GM18520 (cell line): ENCODE measurements at regions not wholly inside any gene's neighbourhood (a gene's known extent, or its start where the extent isn't known, plus 50 kb on each side); places are given as distances from the start of the nearest gene placed in this dataset.
"Not testable (repeated sequence)": the region's sequence is repeated elsewhere in the genome, so short reads cannot be mapped to it uniquely, and the experiment has no call there.

Experiments used
- ATAC-seq: cut with Tn5 transposase; IDR thresholded peaks from one replicate; pipeline ENCODE4 v1.9.1; 2021; ENCODE audit not compliant: unreplicated experiment

- ATAC-seq = no peak
These were observed 178.7 kb downstream of the CHIC2 start for GRCh38 chr4:53885668-53886067.

GRCh38 chr4:53877096-53877495, 187.3 kb downstream of the CHIC2 start:
- not testable (repeated sequence) for ATAC-seq

DNA sequence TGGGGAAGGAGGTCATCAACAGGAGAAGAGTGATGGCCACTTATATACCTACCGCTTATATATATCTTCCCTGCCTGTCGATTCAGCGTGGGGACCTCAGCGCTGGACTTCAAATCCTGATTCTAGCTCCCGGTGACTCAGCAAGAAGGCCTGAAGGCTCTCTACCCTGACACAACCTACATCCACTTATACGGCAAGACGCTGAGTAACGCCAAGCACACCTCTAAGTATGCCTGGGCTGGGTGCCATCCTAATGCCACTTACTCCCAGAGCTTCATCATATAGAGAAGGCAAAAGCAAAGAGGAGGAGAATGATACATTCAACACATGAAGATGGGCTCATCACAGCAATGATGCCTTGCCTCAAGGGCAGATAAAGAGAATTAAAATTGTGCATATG, 198.3 kb downstream of the CHIC2 start:
- ATAC-seq = no peak

GRCh38 chr4:53865054-53865453, 199.4 kb downstream of the CHIC2 start:
- ATAC-seq = no peak

DNA sequence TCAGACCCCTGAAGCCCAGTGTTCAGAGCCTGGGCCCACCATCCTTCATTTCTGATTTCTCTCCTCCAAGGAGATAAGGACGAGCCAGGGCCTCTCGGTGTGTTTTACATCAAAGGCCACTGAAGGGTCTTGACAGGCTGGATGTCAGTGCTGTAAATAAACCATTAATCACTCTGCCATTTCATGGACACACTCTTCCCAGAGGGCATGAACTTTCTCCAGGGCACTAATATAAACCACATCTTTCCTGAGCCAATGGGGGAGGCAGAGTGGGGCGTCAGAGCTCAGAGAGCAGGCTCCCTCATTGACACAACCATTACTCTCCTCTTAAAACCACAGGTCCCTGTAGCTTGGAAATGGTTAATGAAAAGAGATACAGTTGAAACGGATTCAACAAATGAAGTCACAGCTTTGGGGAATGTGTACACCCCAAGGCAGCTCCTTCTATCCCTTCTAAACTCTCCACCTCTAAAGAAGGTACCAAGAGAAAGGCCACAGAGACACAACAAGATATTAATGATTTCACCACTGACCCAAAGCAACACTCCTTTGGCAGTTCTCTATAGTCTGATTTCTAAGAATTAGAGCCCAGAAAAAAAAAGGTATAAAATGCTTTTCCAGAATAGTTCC, 200.6 kb downstream of the CHIC2 start:
- ATAC-seq = no peak

DNA sequence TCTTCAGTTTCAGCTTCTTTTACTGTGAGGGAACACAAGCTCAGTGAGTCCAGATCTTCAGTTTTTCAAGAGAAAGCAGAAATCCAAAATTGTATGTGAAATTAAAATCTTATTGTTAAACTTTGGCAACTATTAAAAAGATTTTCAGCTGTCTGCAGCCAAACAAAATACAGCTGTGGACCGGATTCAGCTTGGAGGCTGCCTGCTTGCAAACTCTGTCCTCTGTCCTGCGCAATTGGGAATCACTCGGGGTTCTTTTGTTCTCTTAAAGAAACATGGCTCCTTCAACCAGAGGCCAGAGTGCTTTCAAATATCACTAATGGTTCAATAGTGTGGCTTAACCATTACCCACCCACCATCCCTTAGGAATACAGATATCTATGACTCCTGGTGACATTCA, 201.2 kb downstream of the CHIC2 start:
- no peak for ATAC-seq

- no peak for ATAC-seq
These were observed 202.4 kb downstream of the CHIC2 start for GRCh38 chr4:53861856-53862610.

- ATAC-seq = no peak
These were observed 205.1 kb downstream of the CHIC2 start for GRCh38 chr4:53859305-53859704.

DNA sequence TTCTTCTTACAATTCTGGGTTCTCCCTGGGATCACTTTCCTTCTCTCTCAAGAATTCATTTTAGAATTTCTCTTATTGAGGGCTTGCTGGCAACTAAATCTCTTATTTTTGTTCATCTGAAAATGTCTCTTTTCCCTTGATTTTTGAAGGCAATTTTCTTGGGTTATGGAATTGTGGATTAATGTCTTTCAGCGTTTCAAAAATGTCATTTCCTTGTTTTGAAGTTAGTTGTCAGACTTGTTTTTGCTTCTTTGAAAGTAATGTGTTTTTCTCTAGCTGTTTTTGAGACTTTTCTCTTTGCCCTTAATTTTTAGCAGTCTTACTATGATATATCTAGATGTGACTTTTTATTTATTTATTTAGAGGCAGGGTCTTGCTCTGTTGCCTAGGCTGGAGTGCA, 205.7 kb downstream of the CHIC2 start:
- no peak for ATAC-seq

DNA sequence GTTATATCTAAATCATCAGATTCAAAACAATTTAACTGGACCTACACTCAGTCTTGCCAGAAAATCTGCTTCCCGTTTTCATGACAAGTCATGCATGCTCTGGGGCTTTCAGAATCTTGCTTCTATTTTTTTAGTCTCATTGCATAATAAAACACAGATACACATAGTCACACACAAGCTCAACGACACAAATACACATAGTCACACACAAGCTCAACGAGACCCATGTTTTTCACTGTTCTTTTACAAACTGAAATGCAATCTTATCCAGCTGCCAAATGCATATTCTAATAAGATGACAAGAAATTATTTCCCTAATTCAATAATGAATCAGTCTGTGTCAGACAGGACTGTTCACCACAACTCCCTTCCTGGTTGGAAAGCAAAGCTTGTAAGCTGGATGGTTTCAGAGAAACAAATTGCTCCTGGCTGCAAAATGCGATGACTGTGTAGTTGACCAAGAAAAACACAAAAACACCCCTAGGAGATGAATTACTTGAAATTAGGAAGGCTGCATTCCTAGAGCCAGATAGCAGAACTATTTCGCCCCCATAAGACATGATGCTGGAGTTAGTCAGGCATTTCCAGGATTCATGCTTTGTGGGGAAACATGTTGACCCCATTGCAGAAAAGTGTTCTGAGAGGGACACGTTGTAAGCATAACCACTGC, 208.7 kb downstream of the CHIC2 start:
- no peak for ATAC-seq

DNA sequence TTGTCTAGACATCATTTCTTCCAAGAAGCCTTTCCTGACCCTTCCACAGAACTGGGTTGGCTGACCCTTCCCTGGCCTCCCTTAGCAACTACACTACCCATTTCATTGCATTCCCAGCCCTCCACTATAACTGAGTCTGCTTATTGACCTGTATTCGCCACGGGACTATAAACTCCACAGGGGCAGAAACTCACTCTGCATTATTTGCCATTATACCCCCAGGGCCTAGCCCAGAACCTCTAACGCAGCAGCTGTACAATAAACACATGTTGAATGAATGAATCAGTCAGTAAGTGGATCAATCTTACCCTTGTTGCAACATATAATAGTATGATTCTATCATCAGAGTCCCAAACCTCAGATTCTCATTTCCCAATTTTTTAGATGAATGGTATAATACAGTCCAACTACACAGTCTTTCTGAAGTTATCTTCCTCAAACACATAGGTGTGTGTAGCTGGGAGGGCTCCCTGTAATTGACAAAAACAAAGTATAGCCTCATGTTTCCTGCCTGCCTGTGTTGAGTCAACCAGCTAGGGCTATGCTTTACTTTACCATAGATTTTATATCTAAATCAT, 209.3 kb downstream of the CHIC2 start:
- no peak for ATAC-seq

- no peak for ATAC-seq
These were observed 212.1 kb downstream of the CHIC2 start for GRCh38 chr4:53852343-53852742.

GRCh38 chr4:53847965-53848364, 216.4 kb downstream of the CHIC2 start:
- no peak for ATAC-seq

- ATAC-seq = no peak
These were observed 219.9 kb downstream of the CHIC2 start for GRCh38 chr4:53844551-53844950.

DNA sequence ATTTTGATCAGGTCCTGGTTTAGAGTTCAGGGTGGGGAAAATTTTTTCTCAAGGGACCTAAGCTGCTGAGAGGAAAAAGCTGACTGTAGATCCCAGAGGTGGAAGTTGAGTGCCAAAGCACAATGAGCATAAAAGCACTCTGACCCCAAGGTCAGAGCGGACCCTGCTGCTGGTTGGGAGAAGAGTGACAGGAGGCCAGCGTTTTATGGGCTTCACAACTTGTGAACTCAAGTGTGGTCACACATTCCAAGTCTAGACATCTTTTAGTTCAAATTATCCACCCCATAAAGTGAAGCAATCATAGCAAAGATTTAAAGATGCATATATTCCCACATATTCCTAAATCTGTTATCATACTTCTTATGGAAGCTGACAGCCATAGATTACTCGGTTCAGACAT, 220.3 kb downstream of the CHIC2 start:
- ATAC-seq = no peak

- no peak for ATAC-seq
These were observed 222.7 kb downstream of the CHIC2 start for GRCh38 chr4:53841711-53842110.

DNA sequence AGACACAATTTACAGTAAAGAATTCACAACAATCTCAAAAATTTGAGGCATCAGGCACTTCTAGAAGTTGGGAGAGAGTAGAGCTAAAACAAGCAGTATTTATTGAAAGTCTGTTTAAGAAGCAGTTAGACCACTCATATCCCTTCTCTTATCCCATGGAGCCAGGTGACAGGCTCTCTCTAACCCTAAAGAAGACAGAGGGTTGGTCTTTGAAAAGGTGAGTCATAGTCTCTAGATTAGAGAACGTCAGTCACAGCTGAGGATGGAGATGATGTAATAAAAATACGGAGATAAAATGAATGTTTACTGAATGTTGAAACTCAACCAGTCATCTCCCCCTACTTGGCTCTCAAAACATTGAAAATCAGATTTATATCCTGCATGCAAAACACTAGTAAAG, 223.8 kb downstream of the CHIC2 start:
- ATAC-seq = no peak

DNA sequence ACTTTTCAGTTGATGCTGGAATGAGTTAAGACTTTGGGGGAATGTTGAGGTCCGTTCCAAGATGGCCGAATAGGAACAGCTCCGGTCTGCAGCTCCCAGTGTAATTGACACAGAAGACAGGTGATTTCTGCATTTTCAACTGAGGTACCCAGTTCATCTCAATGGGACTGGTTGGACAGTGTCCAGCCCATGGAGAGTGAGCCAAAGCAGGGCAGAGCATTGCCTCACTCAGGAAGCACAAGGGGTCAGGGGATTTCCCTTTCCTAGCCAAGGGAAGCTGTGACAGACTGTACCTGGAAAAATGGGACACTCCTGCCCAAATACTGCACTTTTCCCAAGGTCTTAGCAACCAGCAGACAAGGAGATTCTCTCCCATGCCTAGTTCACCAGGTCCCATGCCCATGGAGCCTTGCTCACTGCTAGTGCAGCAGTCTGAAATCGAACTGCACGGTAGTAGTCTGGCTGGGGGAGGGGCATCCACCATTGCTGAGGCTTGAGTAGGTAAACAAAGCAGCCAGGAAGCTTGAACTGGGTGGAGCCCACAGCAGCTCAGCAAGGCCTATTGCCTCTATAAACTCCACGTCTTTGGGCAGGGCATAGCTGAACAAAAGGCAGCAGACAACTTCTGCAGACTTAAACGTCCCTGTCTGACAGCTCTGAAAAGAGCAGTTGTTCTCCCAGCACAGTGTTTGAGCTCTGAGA, 231.0 kb downstream of the CHIC2 start:
- ATAC-seq = not testable (repeated sequence)

DNA sequence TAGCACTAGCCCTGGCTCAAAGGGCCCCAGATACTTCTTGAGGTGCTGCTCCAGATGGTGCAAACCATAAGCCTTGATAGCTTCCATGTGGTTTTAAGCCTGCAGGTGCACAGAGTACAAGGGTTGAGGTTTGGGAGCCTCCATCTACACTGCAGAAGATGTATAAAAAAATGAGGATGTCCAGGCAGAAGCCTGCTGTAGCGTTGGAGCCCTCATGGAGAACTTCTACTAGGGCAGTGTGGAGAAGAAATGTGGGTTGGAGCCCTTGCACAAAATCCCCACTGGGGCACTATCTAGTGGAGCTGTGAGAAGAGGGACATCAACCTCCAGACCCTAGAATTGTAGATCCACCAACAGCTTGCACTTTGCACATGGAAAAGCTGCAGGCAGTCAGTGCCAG, 231.9 kb downstream of the CHIC2 start:
- ATAC-seq = no peak

DNA sequence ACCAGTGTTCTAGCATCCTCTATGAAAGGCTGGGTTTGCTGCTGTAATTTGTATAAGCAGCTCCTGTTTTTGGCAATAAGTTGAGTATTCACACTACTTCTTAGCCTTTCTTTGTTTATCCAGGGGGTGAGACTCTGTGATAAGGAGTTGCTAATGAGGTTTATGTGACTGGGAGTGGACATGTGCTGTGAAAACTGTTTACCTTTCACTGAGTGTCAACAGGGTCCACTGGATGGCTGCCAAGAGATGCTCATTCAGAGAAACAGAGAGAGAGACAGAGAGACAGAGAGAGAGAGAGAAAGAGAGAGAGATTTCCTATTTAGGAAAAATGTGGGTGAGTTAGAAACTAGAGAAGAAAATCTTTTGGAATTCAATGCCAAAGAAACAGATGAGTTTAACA, 233.9 kb downstream of the CHIC2 start:
- no peak for ATAC-seq

DNA sequence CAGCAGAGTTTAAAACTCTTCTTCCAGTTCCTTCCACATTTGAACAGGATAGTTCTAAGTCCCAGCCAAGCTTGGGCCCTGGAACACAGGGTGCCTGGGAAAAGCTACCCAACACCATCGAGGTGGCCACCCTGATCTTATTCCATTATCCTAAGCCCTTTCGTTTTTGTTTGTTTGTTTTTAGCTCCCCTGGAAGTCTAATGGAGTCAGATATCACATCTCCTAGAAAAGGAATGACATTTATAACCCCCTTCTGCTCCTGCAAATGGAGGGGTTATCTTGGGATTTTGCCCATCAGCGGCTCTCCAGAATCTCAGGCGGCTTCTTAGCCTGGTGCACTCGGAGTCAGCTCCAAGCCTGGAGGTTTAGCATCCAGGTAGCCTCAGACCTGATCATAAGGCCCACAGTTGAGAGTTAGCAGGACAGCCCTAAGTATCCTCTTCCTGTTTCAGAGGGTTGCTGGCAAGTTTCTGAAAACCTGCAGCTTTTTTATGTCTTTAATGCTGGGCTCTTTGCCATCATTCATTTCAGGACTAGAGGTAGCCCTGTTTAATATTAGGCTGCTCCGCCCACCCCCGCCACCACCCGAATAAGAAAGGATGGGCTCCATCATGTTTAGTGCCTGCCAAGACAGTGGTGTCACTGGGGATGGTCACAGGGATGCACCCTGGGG, 230.0 kb upstream of the LNX1 start:
- no peak for ATAC-seq
